ENCODE measurements at regions not wholly inside any gene's neighbourhood (a gene's known extent, or its start where the extent isn't known, plus 50 kb on each side); places are given as distances from the start of the nearest gene placed in this dataset.
A peak's percentile ranks its signal among the peaks of the same experiment; 100 is the strongest.

DNA sequence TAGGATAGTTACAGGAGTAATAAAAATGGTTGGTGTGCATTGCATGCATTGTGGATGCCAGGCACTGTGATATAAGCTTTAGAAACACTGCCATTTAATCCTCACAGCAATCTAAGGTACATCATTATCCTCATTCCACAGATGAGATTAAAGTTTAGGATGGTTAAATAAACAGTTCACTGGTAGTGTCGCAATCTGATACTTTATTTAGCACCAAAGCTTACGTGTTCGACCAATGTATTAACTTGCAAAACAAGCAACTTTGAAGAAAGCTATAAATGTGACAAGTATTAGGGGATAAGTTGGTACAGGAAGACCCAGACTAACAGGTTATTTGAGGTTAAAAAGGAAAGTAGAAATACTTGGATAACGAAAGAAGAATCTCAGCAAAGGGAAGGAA, 150.5 kb upstream of the ZNF385D start (continued):
- TF ChIP-seq ZBTB44 (tag by site-specific recombination; IDR thresholded peaks at IDR 0.05), result no peak
- TF ChIP-seq ZNF138 (tag by site-specific recombination; IDR thresholded peaks at IDR 0.05; ENCODE audit: borderline replicate concordance), result no peak

- TF ChIP-seq ZNF19 (tag by site-specific recombination; IDR thresholded peaks at IDR 0.05; ENCODE audit: low read depth), result no peak
- TF ChIP-seq, protein P1, sequence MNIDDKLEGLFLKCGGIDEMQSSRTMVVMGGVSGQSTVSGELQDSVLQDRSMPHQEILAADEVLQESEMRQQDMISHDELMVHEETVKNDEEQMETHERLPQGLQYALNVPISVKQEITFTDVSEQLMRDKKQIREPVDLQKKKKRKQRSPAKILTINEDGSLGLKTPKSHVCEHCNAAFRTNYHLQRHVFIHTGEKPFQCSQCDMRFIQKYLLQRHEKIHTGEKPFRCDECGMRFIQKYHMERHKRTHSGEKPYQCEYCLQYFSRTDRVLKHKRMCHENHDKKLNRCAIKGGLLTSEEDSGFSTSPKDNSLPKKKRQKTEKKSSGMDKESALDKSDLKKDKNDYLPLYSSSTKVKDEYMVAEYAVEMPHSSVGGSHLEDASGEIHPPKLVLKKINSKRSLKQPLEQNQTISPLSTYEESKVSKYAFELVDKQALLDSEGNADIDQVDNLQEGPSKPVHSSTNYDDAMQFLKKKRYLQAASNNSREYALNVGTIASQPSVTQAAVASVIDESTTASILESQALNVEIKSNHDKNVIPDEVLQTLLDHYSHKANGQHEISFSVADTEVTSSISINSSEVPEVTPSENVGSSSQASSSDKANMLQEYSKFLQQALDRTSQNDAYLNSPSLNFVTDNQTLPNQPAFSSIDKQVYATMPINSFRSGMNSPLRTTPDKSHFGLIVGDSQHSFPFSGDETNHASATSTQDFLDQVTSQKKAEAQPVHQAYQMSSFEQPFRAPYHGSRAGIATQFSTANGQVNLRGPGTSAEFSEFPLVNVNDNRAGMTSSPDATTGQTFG (tag by site-specific recombination; IDR thresholded peaks at IDR 0.05; ENCODE audit: borderline replicate concordance), result no peak
- TF ChIP-seq ZNF23 (tag by site-specific recombination; IDR thresholded peaks at IDR 0.05; ENCODE audit: borderline replicate concordance), result no peak
- no peak for TF ChIP-seq ZNF138 (tag by site-specific recombination; IDR thresholded peaks at IDR 0.05; ENCODE audit: borderline replicate concordance)
- TF ChIP-seq PRDM4 (tag by site-specific recombination; IDR thresholded peaks at IDR 0.05), result no peak
- no peak for TF ChIP-seq SP7 (tag by site-specific recombination; IDR thresholded peaks at IDR 0.05)
- 0 out of 2 replicates have a peak, but pooled peaks have one; percentile 14 for TF ChIP-seq SCRT2 (tag by site-specific recombination; IDR thresholded peaks at IDR 0.05)
- TF ChIP-seq ZFP37 (tag by site-specific recombination; IDR thresholded peaks at IDR 0.05), result no peak
- Histone ChIP-seq H3K27ac (ENCODE audit: extremely low read depth, low read depth, low read length) (no peak overlapping the region), H3K9me3 (ENCODE audit: control insufficient read depth, insufficient read depth, low read depth, low read length) (no peaks in the 10 kb centered on the region), H3K36me3 (ENCODE audit: control insufficient read depth in 2 of 2, insufficient read depth in 1 of 2, low read length in 2 of 2) (no peaks in the 10 kb centered on the region), H3K4me3 (ENCODE audit: low read depth, low read length) (no peak overlapping the region), H3K4me1 (ENCODE audit: control insufficient read depth, insufficient read depth, low read length) (no peaks in the 10 kb centered on the region)
- ChIA-PET POLR2A (no interaction called here), CTCF (no interaction called here)
Measured at GRCh38 chr3:21902956-21903355, 151.9 kb upstream of the ZNF385D start.

DNA sequence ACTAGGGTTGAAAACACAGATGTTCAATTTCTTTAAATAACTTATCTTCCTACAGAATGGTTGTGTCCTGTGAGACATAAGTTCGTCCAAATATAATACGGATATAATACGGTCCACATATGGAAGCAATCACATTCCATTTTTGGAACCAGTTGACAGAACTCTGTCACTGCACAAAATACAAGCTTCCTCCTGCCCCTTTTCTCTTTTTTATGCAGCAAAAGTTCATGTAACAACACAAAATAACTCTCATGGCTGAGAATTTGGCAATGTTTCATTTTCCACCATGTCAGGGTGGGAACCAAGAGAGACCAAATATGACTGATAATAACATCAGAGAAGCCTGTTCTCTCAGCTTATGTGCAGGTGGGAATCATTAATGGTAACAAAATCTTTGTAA, 158.1 kb upstream of the ZNF385D start:
- Histone ChIP-seq H3K36me3 (ENCODE audit: control insufficient read depth in 2 of 2, insufficient read depth in 1 of 2, low read length in 2 of 2) (no peaks in the 10 kb centered on the region), H3K9me3 (ENCODE audit: control insufficient read depth, insufficient read depth, low read depth, low read length) (no peaks in the 10 kb centered on the region), H3K4me1 (ENCODE audit: control insufficient read depth, insufficient read depth, low read length) (no peaks in the 10 kb centered on the region), H3K27ac (ENCODE audit: extremely low read depth, low read depth, low read length) (no peak overlapping the region), H3K4me3 (ENCODE audit: low read depth, low read length) (no peak overlapping the region)
- ChIA-PET POLR2A (no interaction called here), CTCF (no interaction called here)
- TF ChIP-seq YY1 (tag by site-specific recombination; IDR thresholded peaks at IDR 0.05) (no peak), ZNF350 (tag by site-specific recombination; IDR thresholded peaks at IDR 0.05) (no peak), ZNF26 (tag by site-specific recombination; IDR thresholded peaks at IDR 0.05) (no peak), HOXA7 (CRISPR knock-in tag; IDR thresholded peaks at IDR 0.05; ENCODE audit: borderline replicate concordance) (no peak), PBX3 (CRISPR knock-in tag; IDR thresholded peaks at IDR 0.05) (no peak), ZNF521 (tag by site-specific recombination; IDR thresholded peaks at IDR 0.05) (no peak)
- TF ChIP-seq, protein P2, sequence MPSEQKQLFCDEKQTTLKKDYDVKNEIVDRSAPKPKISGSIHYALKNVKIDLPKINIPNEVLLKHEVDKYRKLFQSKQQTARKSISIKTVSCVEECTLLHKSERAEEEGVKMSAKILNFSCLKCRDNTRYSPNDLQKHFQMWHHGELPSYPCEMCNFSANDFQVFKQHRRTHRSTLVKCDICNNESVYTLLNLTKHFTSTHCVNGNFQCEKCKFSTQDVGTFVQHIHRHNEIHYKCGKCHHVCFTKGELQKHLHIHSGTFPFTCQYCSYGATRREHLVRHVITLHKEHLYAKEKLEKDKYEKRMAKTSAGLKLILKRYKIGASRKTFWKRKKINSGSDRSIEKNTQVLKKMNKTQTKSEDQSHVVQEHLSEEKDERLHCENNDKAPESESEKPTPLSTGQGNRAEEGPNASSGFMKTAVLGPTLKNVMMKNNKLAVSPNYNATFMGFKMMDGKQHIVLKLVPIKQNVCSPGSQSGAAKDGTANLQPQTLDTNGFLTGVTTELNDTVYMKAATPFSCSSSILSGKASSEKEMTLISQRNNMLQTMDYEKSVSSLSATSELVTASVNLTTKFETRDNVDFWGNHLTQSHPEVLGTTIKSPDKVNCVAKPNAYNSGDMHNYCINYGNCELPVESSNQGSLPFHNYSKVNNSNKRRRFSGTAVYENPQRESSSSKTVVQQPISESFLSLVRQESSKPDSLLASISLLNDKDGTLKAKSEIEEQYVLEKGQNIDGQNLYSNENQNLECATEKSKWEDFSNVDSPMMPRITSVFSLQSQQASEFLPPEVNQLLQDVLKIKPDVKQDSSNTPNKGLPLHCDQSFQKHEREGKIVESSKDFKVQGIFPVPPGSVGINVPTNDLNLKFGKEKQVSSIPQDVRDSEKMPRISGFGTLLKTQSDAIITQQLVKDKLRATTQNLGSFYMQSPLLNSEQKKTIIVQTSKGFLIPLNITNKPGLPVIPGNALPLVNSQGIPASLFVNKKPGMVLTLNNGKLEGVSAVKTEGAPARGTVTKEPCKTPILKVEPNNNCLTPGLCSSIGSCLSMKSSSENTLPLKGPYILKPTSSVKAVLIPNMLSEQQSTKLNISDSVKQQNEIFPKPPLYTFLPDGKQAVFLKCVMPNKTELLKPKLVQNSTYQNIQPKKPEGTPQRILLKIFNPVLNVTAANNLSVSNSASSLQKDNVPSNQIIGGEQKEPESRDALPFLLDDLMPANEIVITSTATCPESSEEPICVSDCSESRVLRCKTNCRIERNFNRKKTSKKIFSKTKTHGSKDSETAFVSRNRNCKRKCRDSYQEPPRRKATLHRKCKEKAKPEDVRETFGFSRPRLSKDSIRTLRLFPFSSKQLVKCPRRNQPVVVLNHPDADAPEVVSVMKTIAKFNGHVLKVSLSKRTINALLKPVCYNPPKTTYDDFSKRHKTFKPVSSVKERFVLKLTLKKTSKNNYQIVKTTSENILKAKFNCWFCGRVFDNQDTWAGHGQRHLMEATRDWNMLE (tag by site-specific recombination; conservative IDR thresholded peaks at IDR 0.05; ENCODE audit: low read depth), result no peak

Data from HEK293 (cell line).